IPS DF 4.7 (cell line): ENCODE measurements at regions not wholly inside any gene's neighbourhood (a gene's known extent, or its start where the extent isn't known, plus 50 kb on each side); places are given as distances from the start of the nearest gene placed in this dataset.

Experiments
- DNase-seq: peaks from one replicate; pipeline ENCODE4 v3.0.0-alpha.2; 2013; ENCODE audit warnings: low spot score; ENCODE audit errors: extremely low read depth

DNA sequence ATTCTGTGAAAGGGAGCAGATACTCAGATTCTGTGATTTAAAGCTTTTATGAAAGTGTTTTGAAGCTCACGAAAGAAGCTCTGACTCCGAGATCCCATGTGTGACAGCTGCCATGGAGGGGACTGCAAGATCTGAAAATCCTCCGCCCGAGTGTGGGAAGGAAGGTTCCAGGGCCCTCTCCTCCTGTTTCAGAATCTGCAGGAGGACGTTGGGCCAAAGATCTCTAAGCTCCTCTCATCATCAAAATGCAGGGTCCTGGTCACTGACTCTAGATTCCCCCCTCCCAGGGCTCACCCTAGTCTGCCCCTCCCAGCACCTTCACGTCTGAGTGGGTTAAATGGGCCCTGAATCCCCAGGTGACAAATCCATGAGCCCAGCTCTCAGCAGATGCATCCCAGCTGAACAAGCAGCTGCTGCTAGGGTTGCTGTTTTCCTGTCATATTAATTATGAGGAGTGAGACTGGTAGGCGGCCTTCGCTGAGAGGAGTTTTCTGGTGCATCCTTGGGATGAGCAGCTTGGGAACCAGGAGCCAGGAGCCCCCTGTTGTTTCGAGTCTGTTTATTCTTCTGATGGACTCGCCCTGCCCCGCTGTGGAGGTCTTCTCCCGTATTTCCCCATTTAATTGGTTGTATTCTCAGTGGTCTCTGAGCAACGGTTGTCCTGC, 402.0 kb downstream of the MATN1 start:
- no peak for DNase-seq

DNA sequence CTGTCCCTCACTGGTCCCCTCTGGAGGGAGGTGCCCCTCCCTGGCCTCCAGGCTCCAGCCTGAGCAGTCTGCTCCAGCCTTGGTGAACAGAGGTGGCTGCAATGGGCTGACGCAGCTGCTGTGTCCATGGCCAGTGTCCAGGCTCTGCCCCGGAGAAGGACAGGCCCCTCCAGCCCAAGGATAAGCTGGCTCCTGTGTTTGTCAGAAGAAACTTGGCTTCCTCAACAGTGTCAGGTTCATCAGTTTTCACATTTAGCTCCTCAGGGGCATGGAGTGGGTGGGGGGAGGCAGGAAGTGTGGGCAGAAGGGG, 402.8 kb downstream of the MATN1 start:
- DNase-seq, result no peak

DNA sequence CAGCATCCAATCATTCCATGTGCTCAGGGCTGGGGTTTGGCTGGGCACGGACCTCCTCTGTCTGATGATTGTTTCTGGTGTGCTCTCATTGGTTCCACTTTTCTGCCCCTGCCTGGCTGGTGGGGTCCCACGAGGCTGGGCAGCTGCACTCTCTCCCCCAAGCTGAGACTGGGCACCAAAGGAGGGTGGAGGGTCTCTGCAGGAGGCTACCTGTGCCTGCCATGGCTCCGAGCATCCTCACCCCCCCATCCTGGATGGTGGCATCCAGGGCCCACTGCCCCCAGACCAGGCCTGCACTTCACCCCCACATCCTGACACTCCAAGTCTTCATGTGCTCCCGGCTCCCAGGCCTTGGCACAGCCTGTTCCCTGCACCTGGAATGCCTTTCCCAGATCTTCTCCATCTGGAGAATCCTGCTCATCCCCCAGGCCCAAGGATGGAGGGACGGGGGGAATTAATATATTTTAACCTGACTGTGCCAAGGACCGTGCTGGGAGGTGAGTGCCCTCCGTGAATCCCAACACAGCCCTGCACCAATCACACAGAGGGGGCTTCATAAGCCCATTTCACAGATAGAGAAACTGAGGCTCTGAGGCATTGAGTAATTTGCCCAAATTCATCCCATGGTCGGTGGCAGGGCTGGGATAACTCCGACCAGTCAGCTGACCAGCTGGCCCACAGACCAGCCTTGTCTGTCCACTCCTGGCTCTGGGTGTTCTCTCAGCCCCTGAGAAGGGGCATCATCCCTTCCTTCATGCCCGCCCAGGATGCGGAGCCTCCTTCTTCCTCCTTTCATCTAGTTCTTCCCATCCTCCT, 403.4 kb downstream of the MATN1 start:
- no peak for DNase-seq

DNA sequence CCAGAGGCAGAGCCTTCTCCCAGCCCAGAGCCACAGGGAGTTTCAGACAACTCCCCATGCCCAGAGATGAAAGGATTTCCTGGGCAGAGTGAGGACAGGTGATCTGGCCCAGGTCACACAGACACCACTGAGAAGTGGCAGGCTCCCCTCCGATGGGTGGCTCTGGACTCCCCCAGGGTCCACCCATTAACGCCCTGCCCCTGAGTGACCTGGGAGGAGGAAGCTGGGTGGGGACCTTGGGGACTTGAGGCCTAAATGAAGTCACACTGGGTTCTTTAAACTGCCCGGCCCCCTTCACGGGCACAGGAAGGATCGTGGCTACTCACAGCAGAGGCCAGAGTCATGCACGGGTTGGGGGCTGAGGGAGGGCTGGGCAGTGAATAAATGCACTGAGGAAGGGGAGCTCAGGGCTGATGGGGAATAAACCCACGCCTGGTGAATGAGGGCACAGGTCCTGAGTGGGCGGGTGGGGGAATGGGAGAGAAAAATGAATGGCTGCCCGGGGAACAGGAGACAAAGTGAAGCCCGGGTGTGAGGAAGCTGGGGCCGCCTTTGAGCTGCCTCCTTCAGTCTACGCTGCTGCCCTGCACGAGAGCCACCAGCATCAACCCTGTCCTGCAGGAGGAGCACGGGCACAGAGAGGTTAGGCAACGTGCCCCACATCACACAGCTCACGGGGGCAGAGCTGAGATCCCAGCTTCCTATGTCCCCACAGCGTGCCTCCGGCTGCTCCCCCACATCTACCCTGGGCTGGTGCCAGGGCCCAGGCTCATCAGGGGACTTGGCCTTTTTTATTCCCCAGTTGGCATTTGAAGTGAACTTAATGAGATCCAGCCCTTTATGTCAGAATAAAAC, 404.3 kb downstream of the MATN1 start:
- no peak for DNase-seq

DNA sequence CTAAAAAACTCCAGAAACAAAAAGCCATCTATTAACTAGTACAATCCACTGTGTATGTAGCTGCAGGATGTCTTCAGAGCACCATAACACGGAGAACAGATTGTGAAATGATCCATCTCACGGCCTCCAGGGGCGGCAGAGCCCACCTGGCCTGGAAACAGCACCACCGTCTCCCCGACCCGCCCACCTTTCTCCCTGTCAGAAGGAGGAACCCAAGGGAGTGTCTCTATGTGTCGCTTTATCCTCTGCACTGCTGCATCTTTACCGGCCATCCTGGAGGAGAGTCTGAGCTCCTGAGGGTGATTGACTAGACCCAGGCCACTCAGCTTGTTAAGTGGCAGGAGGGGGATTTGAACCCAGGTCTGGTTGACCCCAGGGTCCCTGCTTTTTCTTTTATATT, 405.0 kb downstream of the MATN1 start:
- DNase-seq, result no peak

DNA sequence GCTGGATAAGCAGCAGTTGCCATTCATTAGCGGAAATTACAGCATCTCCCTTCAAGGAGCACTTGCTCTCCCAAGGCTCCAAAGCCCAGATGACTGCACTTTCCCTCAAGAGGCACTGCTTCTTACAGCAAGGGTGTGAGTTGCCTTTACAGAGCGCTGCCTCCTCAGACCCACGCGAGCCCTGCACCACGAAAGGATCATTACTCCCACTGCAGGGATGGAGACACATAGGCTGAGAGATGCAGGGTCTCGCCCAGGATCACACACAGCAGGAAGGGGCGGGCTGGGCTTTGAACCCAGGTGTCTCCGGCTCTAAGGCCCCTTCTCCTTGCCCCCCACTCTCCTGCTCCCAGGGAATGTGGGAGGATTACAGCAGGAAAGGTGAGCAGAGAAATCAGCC, 405.5 kb downstream of the MATN1 start:
- no peak for DNase-seq

DNA sequence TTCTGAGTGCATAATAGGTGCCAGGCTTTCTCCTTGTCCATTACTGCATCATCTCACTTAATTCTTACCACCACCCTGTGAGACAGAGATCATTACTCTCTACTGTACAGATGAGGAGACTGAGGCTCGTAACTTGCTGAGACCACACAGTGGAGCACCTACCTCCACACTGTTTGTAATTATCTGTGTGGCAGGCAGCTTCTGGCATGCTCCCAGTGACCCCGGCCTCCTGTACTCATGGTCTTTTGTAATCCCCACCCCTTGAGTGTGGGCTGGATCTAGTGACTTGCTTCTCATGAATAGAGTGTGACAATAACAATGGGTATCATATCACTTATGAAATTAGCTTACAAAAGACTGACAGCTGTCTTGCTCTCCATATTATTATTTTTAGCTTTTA, 407.3 kb downstream of the MATN1 start:
- DNase-seq, result no peak

DNA sequence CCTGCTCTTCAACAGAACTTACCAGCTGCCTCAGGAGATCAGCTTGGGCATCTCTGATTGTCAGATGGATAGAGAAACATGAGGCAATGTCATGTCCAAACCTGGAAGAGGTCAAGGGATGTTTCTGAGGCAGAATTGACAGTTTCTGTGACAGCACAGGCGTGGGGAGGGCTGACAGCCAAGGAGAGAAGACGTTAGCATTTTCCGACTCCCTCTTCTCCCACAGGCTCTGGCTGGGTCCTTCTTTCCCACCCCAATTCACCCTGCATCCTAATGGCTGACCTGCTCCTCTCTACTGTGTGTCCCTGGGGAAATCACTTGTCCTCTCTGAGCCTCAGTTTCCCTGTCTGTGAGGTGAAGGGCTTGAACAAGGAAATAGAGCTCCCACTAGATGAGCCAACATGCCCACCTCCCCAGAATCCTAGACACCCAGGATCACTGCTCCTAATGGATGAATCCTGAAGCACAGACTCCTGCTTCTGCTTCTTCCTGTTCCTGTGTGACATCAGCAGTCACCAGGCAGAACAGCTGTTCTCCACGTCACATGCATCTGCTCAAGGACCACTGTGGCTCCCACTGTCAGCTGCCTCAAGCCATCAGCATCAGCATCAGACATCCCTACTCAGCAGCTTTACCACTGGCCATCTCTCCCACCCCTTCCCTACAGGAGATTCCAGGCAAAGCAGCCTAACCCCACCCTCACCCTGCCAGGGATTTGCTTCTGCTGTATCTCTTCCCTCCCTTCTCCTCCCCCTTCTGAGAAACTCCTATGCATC, 408.0 kb downstream of the MATN1 start:
- DNase-seq, result no peak

DNA sequence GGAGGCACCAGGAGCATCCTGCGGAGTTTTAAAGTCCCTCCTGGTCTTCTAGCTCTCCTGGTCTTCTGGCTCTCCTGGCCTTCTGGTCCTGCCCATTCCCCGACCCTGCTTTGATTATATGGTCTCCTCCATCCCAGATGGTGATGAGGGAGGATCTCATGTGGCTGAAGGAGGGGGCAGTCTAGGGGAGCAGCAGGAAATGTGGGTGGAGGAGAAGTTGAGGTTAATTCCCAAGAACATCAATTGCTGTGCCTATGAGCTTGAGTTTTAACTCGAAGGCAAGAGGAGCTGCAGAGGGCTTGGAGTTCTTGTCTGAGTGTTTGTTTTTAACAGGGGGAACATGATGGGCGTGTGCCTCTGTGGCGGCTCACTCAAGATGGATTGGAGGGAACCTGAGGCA, 408.8 kb downstream of the MATN1 start:
- no peak for DNase-seq

DNA sequence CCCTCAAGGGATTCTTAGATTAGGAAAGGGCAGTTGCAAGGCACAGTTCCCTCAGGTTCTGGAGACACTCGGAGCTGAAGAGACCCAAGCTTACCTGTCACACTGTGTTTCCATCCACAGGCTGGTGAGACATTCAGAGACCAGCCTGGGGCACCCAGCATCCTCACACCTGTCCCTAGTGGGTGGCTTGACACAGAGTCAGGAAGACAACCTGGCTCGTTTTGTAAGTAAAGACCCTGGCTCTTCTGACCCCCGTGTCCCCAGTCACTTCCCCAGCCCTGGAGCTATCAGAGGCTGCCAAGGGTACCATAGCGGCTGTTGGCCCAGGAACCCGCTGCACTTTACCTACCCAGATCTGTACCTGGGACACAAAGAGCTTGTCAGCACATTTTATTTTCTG, 409.8 kb downstream of the MATN1 start:
- no peak for DNase-seq

DNA sequence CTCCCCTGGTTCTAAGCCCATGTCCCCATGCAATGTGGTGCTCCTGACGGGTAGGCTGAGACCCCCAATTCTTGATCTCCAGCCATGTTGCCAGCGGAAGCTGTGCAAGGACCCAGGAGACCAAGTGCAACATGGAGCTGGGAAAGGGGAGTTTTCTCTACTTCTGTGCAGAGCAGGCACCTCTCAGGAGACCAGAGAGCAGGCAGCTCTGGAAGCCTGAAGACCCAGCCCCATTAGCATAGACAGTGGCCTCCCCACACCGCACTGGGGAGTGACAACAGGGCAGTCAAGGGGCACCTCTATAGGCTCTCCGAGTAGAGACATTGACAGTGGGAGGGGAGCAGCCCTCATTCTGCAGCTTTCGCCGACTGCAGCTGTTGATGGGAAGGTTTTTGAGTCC, 410.2 kb downstream of the MATN1 start:
- no peak for DNase-seq

DNA sequence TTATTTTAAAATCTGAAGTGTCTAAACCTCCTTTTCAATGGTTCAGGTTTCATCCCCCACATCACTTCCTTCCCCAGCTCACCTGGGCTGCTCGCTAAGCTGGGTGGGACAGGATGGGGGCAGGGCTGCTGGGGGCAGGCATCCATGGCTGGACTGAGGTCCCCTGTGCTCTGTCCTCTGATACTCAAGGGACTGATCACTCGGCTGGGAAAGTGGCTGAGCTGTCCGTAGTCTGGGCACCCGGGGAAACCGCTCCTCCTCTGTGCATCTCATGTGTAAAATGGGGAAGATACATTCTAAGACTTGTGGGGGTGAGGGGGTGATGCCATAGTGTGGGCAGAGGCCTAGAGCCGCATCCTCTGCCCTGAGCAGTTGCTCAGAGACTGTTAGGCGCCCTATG, 411.2 kb downstream of the MATN1 start:
- no peak for DNase-seq

DNA sequence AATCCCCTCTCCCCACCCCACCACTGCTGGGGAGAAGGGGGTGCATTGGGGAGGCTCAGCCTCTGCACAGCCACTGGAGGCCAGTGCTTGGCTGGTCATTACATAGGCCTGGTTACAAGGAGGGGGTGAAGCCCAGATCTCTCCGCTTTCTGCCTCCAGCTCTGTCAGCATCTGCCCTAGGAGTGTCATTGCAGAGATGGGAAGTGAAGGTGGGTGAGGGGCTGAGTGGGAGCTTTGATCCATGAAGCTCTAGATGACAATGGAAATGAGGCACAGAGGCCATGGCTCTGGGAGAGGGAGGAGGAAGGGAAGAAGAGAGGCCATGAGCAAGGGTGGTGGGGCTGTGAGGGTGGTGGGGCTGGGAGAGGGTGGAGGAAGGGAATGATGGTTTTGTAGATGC, 411.6 kb downstream of the MATN1 start:
- no peak for DNase-seq

DNA sequence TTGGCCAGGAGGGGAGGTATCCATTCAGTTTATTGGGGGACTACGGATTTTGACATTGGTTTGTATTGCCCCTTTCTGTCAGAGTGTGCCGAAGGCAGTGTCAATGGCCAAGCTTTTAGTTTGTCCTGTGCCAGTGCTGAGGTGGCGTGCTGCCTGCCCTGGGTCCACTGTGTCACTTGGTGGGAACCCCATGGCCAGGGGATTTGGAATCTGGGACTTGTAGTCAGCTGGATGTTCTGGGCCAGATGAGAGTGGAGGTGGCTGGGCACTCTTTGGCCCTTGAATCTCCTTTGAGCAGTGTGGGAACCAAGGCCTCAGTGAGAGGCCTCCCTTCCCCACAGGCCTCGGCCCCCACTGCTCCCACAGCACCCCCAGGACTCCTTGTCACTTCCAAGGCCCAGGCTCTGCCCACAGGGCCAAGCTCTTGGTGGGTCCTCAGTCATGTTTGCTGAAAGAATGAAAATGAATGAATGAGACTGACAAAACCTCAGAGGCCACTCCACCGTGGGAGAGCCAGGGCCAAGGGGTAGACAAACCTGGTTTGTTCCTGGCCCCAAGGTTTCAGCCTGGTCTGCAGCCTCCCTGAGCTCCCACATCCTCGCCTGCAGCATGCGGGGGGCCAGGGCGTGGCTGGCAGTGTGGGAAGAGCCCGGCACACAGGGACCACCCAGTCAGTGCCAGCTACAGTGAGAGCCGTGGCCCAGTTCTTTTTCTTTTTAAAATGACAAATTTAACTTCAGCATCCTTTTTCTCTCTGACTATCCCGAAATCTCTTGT, 412.2 kb downstream of the MATN1 start:
- no peak for DNase-seq

DNA sequence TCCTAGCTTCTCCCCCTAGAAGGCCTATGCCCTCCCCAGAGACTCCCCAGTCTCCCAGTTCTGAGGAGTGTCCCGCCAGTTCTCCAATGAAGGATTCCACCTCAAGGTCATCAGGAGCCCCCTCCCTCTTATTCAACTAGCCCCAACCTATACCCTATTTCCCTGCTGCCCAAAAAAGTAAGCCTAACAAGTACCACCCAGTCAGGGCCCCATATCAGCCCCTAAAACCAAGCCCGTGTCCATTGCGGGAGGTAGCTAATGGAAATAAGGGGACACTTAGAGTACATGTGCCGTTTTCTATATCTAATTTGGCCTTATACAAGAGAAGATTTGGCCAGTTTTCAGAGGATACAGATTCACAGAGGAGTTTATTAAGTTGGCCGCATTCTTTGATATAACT, 416.2 kb downstream of the MATN1 start:
- no peak for DNase-seq

DNA sequence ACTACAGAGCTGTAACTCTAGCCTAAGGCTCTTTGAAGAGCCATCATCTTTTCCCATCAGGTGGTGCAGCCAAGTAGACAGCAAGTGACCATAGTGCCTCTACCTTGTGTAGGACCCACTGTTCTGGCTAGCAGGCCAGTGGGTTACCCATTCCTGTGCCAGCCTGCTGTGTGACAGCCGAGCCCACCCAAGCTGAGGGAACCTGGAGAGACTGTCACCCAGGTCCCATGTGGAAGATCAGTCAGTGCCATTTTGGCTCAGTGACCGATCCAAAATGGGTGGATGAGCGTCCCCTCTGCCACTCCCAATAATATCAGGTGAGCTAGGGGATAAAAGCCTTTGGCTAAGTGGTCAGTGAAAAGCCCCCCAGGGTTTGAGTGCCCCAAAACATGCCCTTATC, 417.9 kb downstream of the MATN1 start:
- no peak for DNase-seq

DNA sequence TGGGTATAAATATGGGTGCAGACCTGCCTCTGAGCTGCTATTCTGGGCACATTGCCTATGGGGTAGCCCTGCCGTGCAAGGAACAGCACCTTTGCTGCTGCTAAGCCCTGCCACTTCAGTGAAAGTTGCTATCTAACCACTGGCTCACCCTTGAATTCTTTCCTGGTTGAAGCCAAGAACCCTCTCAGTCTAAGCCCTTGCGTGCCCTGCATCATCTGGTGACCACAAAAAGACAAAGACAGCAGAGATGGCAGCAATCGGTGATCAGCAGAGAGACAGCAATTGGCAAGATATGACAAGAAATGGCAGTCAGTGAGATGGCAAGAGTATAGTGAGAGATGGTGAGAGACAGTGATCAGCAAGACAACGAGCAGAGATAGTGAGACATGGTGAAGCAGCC, 418.3 kb downstream of the MATN1 start:
- no peak for DNase-seq

DNA sequence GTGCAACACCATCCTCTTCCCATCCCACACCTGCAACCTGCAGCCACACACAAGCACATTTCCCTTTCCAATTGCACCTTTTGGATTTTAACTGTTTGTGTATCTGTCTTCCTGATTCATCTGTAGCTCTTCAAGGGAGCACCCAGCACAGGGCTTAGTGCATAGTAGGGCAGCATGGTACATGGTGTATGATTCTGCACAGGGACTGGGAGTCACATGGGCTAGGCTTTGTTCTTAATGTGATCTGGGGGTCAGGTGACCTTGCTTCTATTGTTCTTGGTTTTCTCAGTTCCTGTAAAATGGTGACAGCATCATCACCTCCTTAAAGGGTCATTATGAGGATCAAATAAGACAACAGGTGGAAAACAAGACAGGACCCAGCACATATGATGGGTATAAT, 419.3 kb downstream of the MATN1 start:
- no peak for DNase-seq

DNA sequence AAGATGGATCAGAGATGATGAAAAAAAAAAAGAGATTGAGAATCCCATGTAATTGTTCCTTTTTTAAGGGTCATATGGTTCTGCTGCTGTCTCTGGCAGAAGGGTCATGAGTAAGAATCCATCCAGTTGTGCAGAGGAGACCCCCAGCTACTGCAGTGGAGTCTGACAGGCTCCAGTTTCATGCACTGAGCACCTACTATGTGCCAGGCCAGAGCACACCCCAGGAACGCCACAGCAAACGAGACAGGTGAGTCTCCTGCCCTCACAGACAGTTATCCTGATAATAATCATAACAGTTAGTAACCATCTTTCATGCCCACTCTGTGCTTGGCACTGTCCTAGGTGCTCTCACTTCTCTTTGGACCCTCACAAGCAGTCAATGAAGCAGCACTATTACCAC, 420.0 kb downstream of the MATN1 start:
- no peak for DNase-seq

DNA sequence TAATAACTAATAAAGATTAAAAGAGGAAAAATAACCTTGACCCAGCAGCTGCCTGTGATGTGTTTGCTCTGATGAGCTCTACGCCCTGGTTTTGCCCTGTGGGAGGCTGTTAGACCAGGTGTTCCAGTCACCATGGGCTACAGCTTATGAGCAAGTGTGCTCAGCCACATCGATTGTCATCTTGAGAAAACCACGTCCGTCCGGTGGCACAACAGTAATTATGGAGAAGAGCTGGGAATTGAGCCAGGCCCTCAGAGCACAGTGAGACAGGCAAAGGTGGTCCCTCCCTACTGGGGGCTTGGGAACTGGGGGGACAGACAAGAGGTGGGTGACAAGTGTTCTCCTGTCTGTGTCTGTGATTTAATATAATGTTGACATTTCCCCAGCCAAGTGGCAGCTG, 420.5 kb downstream of the MATN1 start:
- no peak for DNase-seq

DNA sequence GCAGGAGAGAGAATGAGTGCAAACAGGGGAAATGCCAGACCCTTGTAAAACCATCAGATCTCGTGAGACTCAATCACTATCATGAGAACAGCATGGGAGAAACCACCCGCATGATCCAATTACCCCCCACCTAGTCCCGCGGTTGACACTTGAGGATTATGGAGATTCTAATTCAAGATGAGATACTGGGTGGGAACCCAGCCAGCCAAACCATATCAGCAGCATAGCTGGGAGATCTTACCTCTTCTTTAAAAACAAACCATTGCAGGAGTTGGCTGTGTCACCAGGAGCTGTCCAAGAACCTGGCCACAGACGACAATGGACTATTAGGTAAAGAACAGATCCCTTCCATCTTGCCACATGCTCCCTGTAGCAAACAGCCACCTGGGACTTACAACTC, 422.7 kb downstream of the MATN1 start:
- no peak for DNase-seq
